C4-2B (cell line): ENCODE measurements at regions not wholly inside any gene's neighbourhood (a gene's known extent, or its start where the extent isn't known, plus 50 kb on each side); places are given as distances from the start of the nearest gene placed in this dataset.

Experiments
- CTCF ChIP-seq: fragments of 450-650 bp; conservative IDR thresholded peaks from 2 replicates; pipeline ENCODE4 v1.5.1; 2017; ENCODE audit warnings: mild to moderate bottlenecking
- ZFX ChIP-seq: fragments of 450-650 bp; IDR thresholded peaks from 2 replicates; pipeline ENCODE4 v1.6.1; 2017

- no peak for TF ChIP-seq CTCF
- TF ChIP-seq ZFX: no peak
Measured at GRCh38 chr2:183339311-183339710, 215.1 kb downstream of the NUP35 start.
